NCI-H345 treated with DMSO at 0.1 percent for 48 hours (cell line): ENCODE measurements at regions not wholly inside any gene's neighbourhood (a gene's known extent, or its start where the extent isn't known, plus 50 kb on each side); places are given as distances from the start of the nearest gene placed in this dataset.

Source experiments
- DNase-seq: peaks from one replicate; lab custom pipeline; 2025; ENCODE audit not compliant: unreplicated experiment; lab: John Stamatoyannopoulos, UW

DNA sequence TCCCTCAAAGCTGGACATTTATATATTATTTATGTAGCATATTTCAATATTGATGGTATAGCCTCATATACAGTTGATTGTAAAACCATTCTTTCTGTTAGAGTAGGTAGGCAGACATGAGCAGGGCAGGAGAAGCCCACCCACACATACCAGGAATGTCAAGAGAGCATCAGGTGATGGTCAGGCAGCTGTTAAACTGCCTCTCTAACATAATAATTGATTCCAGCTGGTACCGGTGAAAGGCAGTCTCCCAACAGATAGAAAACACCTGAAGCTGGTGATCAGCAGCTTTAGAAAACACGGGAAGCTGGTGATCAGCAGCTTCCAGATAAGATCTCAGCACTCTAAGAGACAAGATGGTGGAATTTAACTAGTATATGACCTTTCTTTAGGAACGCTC is 132.9 kb downstream of the SLITRK6 start:
- no peak for DNase-seq

DNA sequence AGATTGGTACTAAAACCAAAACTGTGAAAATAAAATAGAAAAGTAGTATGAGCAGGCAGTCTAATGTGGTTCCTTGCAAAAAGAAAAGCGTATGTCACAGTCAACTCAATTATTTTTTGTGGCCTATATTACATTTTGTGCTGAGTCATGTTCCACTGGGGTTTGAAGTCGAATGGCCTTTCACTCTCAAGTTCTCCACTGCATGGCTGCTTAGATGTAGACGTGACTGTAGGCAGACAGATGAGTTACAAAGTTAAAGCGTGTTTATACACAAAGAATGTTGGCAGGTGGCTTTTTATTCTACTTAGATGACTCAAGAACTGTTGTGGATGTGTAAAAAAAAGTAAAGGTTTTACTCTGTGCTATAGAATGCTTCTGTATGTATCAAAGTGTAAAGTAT is 133.9 kb downstream of the SLITRK6 start:
- no peak for DNase-seq

DNA sequence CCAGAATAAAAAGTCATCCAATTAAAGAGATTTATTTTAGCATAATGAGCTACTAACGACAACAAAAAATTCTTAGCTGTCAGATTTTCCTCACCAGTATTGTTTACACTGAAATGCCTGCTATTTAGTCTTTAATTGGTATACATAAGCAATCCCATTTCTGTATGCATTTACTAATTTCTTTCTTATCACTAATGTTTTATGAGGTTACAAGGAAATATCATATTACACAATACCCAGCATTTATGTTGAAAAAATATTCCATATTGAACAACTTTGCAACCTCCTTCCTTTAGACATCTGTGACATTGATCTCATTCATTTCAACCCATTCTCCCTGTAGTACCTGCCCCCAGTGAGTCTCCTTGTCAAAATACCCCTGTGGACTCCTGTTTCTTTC is 135.4 kb downstream of the SLITRK6 start:
- no peak for DNase-seq

DNA sequence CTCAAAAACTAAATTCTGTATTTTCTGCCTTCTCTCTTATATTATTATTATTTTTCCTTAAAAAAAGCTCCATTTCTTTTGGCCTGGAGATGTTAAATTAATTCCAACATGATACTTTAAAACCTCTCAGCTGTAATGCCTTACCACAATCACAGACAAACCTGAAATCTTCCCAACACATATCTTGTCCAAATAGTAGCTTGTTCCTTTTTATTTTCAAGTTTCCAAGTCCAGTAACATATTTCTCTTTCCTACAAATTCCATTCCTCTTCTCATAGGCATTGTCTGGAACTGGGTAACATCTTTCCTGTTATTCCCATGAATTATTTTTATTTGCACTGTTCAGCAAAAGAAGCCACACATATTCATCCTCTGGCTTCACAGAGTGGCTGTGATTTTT is 137.0 kb downstream of the SLITRK6 start:
- no peak for DNase-seq

DNA sequence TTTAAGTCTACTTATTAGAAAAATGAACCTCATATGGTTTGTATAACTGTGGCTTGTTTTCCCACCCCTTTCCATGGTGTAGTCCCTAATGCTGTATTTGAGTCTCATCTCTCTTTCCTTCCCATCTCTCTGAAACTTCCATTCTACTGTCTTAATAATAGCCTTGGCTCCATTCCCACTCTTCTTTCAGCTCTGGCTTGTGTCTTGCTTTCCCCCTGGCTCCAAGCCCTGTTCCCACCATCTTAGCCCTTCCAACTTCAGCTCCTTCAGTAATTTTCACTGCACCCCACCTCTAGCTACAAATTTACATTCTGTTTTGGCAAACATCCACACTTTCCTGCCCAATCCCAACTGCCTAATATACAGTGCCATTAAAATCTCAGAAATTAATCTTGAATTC is 137.5 kb downstream of the SLITRK6 start:
- no peak for DNase-seq

DNA sequence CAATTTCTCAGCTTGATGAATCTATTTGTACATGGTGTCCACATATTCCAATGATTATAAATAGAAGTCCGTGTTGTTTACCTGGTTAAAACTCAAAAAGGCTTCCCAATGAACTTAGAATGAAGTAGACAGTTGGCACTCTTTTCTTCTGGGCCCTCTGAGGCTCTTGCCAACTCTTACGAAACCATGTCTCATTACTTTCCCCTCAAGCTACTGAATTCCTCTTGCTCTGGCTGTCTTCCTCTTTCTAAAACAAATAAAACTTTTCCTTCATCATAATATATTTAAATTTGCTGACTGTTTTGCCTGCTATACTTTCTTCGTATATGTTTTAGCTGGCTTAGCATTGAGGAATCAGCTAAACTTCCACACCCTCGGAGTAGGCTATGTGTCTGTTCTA is 139.7 kb downstream of the SLITRK6 start:
- DNase-seq: no peak

DNA sequence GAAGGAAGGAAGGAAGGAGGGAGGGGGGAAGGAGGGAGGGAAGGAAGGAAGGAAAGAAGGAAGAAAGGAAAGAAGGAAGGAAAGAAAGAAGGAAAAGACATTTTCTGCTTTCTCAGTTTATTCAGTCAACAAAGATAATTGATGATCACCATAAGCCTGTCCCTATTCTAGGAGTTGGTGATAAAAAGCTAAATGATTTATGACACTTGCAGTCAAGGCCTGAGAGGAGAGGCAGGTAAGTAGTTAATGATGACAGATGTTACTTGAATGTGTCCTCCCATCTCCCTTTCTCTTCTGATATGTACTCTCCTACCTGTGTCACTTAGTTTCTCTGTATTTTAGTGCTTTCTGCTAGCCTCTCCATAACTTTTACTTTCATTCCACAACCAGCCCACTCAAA is 141.3 kb downstream of the SLITRK6 start:
- no peak for DNase-seq

DNA sequence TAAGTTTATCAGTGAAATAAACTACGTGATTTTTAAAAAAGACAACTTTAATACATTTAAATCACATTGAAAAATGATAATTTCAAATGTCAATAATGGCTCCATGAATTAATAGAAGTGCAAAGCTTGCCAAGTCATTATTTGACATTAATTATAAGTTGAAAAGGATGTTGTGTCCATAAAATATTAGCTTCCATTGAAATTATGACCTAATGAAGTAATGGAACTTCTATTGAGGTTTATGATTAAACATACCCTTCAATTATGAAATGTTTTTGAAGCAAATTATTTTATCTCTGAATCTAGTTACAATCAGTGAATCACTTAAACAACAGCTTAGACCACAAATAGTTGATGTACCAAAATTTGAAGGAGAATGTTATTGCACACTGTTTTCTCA is 144.2 kb downstream of the SLITRK6 start:
- no peak for DNase-seq

DNA sequence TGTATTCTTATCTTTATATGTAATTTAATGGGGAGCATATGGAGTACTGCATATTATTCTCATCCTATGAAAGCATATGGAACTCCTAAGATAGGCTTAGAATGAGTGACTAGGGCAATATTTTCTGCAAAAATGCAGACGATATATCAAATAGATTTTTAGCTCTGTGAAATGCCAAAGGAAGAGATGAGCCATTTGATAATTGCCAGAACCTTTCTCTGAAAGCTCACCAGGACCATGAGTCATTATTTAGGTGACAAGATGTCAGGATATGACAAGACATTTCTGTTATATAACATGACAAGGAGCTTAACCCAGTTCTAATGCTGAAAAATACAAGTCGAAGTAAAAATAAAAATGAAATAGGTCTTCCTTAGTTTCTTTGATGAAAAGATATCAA is 145.0 kb downstream of the SLITRK6 start:
- no peak for DNase-seq

DNA sequence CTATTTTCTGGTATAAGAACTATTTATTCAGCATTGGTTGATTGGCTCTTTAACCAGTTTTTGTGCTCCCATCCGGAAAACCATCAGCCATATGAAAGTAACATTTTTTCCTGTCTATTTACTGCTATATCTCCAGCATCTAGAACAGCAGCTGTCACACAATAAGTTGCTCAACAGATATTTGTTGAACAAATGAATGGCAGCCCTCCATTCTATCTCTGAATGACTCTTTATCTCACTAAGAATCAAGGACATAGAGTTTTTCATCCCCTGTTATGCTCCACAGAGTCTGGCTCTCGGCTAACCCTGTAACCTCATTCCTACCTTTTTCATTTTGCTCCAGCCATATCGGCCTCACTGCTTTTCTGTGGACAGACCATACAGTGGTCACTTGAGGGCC is 145.5 kb downstream of the SLITRK6 start:
- DNase-seq: no peak

DNA sequence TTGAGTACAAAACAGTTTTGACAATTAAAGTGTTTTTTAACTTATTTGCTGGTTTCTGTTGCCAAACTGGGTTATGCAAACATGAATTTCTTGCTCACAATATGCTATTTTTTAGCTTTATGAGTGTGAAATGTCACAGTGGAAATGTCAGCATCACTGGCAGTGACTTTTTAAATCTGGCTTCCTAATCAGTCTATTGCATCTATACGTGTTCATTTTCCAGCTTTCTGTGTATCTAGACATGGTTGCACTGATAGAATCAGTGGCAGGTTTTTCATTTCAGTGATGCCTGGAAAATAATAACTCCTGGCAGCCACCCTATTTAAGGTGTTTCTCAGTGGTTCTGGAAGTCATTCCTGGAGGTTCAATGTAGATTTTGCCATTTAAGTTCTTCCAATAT is 146.7 kb downstream of the SLITRK6 start:
- no peak for DNase-seq

DNA sequence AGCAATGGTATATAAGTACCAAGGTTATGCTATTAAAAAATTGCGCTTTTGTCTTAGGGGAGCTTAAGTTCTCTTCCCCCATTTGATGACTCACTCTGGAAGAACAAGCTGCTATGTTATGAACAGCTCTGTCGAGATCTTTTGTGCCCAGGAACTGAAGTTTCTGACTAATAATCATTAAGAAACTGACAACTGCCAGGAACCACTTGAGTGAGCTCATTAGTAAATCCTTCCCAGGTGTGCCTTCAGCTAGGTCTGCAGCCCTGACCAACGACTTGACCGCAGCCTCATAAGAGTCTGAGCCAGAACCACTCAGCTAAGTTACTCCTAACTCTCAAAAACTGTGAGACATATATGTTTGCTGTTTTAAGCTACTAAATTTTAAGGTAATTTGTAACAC is 147.8 kb downstream of the SLITRK6 start:
- DNase-seq: no peak

DNA sequence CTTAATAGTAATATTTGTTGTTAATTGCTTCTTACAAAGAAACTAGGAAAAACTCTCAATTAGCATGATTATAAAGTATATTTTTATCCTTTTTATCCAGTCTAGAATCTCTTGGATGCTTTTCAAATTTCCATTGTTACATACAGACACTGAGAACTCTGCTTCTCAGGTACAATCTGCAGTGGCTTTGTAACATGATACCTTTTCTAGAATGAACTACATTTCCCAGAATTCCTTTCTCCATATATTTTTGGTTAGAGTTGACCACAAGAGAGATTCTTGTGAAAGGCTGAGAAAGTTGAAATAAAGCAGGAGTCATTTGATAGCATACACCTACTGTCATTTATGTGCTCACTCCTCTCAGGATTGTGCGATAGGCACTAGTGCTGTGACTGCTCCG is 148.6 kb downstream of the SLITRK6 start:
- no peak for DNase-seq

DNA sequence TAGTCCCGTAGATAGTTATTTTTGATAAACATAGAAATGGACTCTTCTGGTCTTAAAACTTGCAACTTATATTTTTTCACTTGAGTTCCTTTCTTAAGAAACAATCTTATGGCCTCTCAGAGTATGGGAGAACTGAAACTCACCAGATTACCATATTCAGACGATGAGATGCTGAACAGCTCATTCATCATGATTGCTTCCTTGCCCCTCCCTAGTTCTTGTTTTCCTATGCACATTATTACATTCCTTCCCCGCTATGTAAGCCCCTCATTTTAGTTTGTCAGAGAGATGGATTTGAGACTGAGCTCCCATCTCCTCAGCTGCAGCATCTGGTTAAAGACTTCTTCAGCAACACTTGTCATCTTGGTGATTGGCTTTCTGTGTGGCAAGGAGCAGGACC is 158.5 kb downstream of the SLITRK6 start:
- no peak for DNase-seq

DNA sequence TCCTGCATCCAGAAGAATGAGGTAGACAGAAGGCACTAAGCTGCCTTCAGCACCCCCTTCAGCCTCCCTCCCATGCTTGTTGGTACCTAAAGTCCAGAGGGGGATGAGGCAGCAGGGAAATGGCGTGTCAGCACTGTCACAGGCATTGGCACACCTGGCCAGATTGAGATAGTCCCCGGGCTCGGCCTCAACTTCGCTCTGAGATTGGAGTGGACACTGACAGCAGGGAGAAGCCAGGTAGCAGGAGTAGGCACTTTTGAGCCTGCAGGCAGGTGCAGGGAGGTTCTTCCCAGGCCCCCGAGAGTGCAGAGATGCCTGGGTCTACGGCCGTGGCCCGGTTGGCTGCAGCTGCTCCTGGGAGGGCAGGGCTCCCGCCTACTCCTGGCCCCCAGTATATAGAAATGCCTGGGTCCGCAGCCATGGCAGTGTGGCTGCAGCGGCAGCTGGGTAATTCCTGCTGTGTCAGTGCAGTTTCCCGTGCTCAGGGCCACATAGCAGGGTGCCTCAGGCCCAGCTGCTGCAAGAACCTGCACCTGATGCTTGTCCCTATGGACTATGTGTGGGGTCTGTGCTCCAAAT is 160.3 kb downstream of the SLITRK6 start:
- DNase-seq: no peak

DNA sequence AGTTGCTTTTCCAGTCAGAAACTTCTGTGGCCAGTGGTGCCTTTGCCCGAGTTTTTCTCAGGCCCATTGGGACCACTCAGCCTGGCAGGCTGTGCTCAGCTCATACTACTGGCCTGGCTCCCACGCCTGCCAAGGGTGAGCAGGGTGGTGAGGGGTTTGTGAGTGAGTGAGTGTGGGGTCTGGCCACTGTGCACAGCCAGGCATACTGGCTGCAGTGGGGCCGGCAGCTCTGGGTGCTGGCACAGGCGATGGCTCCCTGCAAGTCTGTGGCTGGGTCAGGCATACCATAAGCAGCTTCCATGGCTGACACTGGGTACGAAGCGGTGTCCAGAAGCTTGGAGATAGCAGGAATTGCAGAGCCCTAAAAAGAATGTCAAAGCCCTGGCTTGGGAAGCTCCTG is 161.0 kb downstream of the SLITRK6 start:
- DNase-seq: no peak

DNA sequence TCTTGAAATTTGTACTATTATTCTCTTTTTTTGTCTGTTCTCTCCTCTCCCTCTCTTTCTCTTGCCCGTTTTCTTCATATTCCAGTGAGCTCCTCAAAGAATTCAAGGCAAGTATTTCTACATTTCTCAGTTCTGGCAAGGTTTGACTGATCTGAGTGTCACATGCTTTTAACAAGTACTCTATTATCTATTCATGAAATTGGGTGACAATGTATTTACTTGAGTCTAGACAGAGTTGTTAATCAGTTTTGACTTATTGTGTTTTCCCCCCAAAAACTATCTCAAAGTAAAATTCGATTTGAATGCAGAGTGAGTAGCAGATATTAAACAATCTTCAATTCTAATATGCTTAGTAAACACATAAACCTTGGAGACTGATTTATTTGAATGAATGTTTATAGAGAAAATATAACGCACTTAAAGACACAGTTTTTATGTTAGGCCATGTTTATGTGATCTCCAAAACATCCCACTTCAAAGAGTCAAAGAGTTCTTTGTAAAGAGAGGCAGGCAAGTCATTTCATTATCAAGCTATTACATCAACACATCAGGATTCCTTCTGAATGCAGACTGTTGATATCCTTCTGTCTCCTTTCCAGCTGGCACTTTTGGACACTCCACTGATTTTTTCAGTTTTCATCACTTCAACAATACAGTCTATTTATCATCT is 166.6 kb downstream of the SLITRK6 start:
- no peak for DNase-seq

DNA sequence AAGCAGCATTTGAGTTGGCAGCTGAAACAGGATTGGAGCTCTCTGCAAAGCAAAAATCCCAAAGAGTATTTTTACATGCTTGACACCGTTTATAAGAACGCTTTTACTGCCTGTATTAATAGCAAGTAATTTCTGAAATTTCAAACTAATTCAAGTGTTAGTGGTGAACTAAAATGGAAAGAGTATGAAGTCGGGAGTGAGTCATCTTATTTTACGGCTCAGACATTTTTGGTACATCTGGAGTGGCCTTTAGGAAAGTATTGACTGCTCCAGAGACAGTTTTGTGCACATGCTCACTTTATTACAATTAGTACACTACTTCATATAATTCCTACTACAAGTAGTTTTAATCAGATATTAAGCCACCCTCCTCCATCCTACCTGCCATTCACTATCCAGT is 167.4 kb downstream of the SLITRK6 start:
- no peak for DNase-seq

DNA sequence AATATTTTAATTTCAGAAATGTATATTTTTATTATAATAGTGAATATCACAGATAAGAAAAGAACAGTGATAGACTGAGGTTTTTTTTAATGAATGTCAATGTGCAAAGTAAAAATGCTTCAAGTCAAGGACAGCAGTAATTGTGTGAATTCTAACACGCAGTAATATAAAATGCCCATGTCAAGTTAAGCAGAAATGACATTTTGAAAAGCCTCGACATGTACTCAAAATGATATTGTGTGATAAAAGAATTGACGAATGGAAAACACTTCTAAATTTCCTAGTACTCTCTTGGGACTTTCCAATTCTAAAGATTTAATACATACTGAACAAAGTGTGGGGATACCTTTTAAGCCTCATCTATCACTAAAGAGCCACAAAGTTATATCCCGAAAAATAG is 172.6 kb downstream of the SLITRK6 start:
- no peak for DNase-seq

DNA sequence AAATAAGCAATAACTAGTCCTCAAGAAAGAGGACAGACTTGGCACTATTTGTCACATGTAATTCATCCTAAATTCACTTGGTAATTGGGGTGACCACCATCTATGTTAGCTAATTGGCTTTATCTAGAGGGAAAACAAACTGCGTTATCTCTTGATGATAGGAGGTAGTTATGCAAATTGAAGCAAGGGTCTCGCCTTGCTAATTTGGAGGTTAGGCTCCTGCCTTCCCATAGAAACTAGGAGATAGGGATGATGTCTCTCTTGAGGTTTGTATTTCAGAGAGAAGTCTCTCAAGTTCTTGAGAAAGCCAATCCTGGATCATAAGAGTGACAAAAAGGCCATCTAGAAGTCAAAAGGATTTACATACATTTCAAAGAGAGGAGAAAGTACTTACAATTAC is 179.9 kb downstream of the SLITRK6 start:
- DNase-seq: no peak

DNA sequence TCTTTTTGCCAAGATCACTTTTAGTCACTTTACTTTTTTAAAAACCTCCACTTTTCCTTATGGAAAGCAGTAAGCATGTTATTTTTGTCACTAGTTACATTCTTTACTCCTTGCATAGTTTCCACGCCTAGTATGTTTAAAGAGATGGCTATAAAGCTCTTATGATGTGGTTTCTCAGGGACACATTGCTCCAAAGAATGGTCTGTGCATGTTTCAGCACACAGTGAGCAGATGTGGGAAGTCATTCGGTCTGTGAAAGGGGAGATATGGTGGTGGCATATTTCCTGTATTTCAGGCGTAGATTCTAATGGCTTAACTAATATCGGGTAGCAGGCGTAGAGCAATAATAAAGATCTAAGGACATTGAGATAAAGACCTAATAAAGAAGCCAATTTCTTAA is 180.7 kb downstream of the SLITRK6 start:
- no peak for DNase-seq

DNA sequence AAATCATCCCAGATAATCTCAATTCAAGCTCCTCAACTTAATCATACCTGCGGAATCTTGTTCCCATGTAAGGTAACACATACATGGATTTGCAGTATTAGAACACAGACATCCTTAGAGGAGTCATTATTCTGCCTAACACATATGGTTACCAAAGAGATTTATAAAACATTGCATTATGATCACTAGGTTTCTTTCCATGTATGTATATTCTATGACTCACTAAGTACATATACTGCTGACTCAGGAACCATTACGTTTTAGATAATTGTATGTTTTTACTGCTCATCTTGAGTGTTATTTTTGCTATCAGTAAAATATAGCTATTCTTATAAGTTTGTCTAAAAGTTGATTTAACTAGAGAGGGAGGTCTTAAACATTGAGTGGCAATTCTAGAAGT is 182.9 kb downstream of the SLITRK6 start:
- no peak for DNase-seq

DNA sequence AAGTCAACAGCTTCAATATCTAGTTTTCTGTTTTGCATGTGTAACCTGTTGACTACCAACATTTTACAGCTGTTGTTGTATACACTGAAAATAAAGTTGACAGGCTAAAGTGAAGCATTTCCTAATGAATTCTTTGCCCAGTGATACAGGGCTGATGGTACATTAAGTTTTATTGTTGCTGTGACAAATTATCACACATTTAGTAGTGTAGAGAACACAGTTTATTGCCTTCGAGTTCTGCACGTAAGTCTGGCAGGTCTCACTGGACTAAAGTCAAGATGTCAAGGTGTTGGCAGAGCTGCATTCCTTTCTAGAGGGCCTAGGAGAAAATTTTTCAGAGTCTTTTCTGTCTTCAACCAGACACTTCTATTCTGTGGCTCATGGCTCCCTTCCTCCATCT is 184.2 kb downstream of the SLITRK6 start:
- DNase-seq: no peak
